DOHH2 (cell line): ENCODE measurements at regions not wholly inside any gene's neighbourhood (a gene's known extent, or its start where the extent isn't known, plus 50 kb on each side); places are given as distances from the start of the nearest gene placed in this dataset.

Experiments
- EZH2phosphoT487 ChIP-seq: fragments of 200-600 bp; sonication (generic); IDR thresholded peaks from 2 replicates; pipeline ENCODE4 v1.6.1; 2017; ENCODE audit warnings: borderline replicate concordance, mild to moderate bottlenecking, antibody characterized with exemption, low read length, moderate library complexity, mixed read lengths
- TF ChIP-seq, protein P1 (sequence below): fragments of 200-600 bp; sonication (generic); IDR thresholded peaks from one replicate; pipeline ENCODE4 v1.5.1; 2014; ENCODE audit warnings: antibody characterized with exemption, mild to moderate bottlenecking, low read depth, low read length; ENCODE audit not compliant: poor library complexity, severe bottlenecking

DNA sequence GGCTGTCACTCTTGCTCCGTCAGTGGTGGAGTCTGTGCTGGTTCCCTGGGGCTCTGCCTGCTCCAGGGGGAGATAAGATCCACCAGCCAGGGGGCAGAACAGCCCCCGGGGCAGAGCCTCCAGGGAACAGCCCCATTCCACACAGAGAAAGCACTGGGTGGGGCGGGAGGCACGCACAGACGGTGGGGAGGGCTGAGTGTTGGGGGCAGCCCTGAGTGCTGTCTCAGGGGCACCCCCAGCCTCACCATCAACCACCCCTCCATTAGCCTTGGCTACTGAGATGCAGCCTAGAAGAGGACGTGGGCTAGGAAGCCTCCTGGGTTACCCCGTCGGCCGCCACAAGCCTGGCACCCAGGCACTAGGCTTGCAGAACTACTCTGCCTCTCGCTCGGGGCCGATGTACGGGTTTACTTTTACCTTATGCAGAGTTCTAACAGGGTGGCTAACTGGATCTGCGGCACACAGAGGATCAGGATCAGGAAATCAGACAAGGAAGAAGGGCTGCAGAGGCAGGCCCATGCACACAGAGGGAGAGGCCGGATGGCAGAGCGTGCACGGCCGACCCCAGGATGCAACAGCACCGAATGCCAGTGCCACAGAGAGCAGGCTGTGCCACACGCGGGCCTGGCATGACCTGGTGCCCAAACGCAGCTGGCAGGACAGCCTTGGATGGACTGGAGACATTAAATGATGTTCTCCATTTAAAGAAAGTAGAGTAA is 140.5 kb downstream of the CTTN start:
- TF ChIP-seq, protein P1, sequence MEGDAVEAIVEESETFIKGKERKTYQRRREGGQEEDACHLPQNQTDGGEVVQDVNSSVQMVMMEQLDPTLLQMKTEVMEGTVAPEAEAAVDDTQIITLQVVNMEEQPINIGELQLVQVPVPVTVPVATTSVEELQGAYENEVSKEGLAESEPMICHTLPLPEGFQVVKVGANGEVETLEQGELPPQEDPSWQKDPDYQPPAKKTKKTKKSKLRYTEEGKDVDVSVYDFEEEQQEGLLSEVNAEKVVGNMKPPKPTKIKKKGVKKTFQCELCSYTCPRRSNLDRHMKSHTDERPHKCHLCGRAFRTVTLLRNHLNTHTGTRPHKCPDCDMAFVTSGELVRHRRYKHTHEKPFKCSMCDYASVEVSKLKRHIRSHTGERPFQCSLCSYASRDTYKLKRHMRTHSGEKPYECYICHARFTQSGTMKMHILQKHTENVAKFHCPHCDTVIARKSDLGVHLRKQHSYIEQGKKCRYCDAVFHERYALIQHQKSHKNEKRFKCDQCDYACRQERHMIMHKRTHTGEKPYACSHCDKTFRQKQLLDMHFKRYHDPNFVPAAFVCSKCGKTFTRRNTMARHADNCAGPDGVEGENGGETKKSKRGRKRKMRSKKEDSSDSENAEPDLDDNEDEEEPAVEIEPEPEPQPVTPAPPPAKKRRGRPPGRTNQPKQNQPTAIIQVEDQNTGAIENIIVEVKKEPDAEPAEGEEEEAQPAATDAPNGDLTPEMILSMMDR = no peak
- no peak for TF ChIP-seq EZH2phosphoT487
